ENCODE measurements at regions not wholly inside any gene's neighbourhood (a gene's known extent, or its start where the extent isn't known, plus 50 kb on each side); places are given as distances from the start of the nearest gene placed in this dataset.

DNA sequence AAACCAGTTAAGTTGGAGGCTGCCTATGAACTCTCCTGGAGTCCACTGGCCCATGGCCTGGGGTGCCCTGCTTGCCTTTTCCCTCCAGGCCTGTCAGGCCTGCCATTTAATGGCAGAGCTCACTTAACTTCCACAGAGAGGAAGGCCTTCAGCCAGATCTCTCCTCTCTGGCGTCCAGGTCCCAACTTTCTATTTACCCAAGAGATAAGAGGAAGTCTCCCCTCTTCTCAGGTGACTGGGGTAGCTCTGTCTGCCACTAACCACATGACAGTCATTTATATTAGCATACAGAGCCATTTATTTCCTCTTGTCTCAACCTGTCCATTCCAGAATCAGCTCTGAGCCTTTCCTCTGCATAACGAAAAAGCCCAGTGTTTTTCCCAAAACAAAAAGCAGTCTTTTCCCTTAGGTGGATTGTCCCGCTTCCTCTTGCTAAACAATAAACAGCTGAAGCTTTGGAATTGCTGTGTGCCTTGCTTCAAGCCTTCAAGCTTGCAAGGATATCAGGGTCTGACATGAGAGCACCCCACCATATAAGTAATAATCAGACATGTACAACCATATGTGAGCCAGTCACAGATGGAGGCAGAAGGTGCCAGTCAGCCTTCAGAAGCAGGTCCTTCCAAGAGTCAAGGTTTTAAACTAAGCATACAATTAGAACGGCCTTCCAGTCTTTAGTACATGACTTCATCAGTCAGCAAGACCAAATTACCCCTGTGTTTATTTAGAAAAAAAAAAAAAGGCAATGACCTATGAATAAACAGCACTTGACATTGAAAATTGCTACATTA, 50.0 kb upstream of the CALM2 start:
- Histone ChIP-seq H3K4me1 (peaks cover 0 to 40% (median 14%) of the 10 kb centered on the region in 4 donors), H3K9me3 (no peaks in the 10 kb centered on the region), H3K36me3 (no peaks in the 10 kb centered on the region), H3K4me3 (no peak overlapping the region), H3K27ac (peak overlapping the region in 2 of 3 donors; percentile 13 to 73), H3K27me3 (no peaks in the 10 kb centered on the region)
- DNase-seq (no peak), ATAC-seq (peak; percentile 1 to 51 (median 32))
- intact Hi-C loops (cut with DNase I): no loop called here
- TF ChIP-seq, protein P1, sequence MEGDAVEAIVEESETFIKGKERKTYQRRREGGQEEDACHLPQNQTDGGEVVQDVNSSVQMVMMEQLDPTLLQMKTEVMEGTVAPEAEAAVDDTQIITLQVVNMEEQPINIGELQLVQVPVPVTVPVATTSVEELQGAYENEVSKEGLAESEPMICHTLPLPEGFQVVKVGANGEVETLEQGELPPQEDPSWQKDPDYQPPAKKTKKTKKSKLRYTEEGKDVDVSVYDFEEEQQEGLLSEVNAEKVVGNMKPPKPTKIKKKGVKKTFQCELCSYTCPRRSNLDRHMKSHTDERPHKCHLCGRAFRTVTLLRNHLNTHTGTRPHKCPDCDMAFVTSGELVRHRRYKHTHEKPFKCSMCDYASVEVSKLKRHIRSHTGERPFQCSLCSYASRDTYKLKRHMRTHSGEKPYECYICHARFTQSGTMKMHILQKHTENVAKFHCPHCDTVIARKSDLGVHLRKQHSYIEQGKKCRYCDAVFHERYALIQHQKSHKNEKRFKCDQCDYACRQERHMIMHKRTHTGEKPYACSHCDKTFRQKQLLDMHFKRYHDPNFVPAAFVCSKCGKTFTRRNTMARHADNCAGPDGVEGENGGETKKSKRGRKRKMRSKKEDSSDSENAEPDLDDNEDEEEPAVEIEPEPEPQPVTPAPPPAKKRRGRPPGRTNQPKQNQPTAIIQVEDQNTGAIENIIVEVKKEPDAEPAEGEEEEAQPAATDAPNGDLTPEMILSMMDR (IDR thresholded peaks at IDR 0.05): no peak
- TF ChIP-seq POLR2A (IDR thresholded peaks at IDR 0.05): no peak
- 39% methylated on average over 4 of the region's 4 CpGs for WGBS (ENCODE audit: insufficient coverage, low coverage, low lambda C conversion rate, missing lambda C conversion rate)

All from right lobe of liver (tissue), 6 donors.